ENCODE measurements at regions not wholly inside any gene's neighbourhood (a gene's known extent, or its start where the extent isn't known, plus 50 kb on each side); places are given as distances from the start of the nearest gene placed in this dataset.

DNA sequence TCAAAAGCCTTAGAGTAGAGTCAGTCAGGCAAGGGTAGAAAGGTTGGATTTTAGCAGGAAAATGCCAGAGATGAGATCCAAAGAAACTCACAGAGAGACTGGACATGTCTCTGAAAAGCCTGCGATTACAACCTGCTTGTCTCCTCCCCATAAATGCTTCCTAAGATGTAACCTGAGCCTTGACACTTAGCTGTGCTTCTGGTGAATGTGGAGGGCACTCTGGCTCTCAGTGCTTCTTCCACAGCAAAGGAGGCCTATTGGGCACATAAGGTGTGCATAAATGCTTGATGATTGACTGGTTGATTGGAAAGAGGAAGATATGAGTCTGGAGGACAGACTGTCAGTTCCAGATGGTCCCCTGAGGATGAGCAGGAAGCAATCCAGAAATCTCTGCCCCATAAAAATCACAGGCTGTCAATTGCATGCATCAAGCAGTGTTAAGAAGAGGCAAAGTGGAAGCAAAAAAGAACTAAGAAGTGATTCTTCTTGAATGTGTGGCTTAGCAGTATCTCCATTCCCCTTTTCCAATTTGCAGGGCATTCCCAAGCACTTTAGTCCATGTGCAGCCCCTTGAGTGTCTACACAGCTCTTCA lies 236.2 kb upstream of the RRP15 start:
- DNase-seq (no peak), ATAC-seq (replicated peaks) (no peak)

DNA sequence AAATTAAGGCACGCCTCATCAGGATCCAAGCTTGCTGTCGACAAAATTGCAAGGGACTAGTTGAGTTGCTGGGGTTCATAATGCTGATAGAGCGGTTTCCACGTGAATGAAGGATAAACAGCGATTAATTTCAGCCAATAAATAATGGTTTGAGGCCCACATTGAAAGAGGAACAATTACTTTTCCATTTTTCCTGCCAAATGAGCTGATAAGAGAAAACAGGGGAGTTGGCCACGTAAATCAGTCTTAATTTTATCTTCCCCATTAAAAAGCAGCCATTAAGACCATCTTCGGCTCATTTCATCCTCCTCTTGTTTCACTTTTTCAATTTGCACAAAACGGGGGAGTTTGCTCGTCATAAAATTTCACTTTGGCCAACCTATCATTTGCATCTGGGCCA lies 235.5 kb upstream of the RRP15 start:
- Mint-ChIP-seq H3K27me3 (no peaks in the 10 kb centered on the region), H3K4me3 (no peak overlapping the region), H3K27ac (no peak overlapping the region), H3K4me1 (ENCODE audit: low read depth in 2 of 2) (no peaks in the 10 kb centered on the region), H3K9me3 (peaks cover 0 to under 1% of the 10 kb centered on the region in 2 donors), H3K36me3 (ENCODE audit: insufficient read depth) (peaks cover 4% of the 10 kb centered on the region)
- ATAC-seq (replicated peaks) (no peak), DNase-seq (no peak)

More for the DNA sequence above, 236.2 kb upstream of the RRP15 start:
- peaks cover 4% of the 10 kb centered on the region for H3K36me3 Mint-ChIP-seq (ENCODE audit: insufficient read depth)
- no peak overlapping the region for H3K4me3 Mint-ChIP-seq
- H3K4me1 Mint-ChIP-seq (ENCODE audit: low read depth in 2 of 2): no peaks in the 10 kb centered on the region
- no peak overlapping the region for H3K27ac Mint-ChIP-seq
- H3K9me3 Mint-ChIP-seq: peaks cover 0 to 8% of the 10 kb centered on the region in 2 donors
- H3K27me3 Mint-ChIP-seq: no peaks in the 10 kb centered on the region

DNA sequence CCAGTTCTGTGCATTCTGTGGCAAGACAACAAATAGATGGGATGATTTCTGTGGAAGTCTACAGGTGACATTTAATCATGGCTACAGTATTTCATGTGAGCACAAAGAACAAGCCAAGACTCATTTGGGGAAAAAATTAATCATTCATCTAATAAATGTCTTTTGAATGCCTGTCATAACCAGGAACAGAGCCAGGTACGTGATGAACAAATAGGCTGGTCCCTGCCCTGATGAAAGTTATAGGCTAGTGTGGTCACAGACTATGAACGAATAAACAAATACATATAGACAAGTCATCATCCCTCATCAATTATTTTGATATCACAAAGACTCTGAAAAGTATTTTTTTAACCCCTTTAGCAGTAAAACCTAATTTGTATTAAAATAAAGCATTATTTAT lies 226.4 kb upstream of the RRP15 start:
- Mint-ChIP-seq H3K36me3 (ENCODE audit: insufficient read depth) (no peaks in the 10 kb centered on the region), H3K27me3 (no peaks in the 10 kb centered on the region), H3K27ac (no peak overlapping the region), H3K4me3 (no peak overlapping the region), H3K9me3 (peaks cover 0 to 1% of the 10 kb centered on the region in 2 donors), H3K4me1 (ENCODE audit: low read depth in 2 of 2) (no peaks in the 10 kb centered on the region)
- DNase-seq (no peak), ATAC-seq (replicated peaks) (no peak)

DNA sequence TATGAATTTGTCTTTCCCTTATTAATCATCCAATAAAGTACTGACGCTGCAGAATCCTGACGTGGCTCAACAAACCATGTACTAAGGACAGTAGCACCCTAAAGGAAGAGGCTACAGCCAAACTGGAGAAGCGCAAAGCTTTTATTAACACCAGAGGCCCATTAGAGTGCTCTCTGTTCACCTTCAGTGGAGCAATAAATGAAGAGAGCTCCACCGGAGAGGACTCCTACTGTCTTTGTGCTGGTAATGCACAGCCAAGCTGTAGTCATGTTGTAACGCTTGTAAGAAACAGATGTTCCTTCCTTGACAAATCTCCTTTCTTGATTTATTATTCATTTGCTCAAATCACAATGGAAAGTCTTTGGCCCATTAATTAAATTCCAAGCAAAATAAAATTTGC lies 220.7 kb upstream of the RRP15 start:
- no peaks in the 10 kb centered on the region for H3K4me1 Mint-ChIP-seq (ENCODE audit: low read depth in 2 of 2)
- no peaks in the 10 kb centered on the region for H3K36me3 Mint-ChIP-seq (ENCODE audit: insufficient read depth)
- no peaks in the 10 kb centered on the region for H3K27me3 Mint-ChIP-seq
- H3K4me3 Mint-ChIP-seq: no peak overlapping the region
- DNase-seq (no peak), ATAC-seq (replicated peaks) (no peak)
- H3K27ac Mint-ChIP-seq: no peak overlapping the region
- peaks cover 0 to 4% of the 10 kb centered on the region in 2 donors for H3K9me3 Mint-ChIP-seq

DNA sequence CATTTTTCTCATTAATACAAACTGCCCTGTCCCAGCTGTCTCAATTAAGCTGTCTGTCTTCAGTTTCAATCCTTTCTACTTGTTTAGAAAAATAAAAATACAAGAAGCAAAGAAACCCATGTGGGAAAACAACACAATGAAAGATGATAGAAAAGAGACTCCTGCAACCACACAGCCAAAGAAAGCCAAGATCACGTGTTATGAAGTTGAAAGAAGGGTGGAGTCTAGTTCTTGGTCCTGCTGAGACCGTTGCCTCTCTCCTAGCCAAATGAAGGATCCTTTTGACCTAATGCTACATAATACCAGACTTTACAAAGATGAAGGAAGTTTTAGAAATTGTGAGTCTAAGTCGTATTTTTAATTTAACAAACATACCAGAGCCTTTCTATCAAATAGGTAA lies 218.8 kb upstream of the RRP15 start:
- Mint-ChIP-seq H3K27me3 (no peaks in the 10 kb centered on the region), H3K27ac (no peak overlapping the region), H3K9me3 (peaks cover 0 to 3% of the 10 kb centered on the region in 2 donors), H3K4me3 (no peak overlapping the region), H3K4me1 (ENCODE audit: low read depth in 2 of 2) (no peaks in the 10 kb centered on the region), H3K36me3 (ENCODE audit: insufficient read depth) (no peaks in the 10 kb centered on the region)
- ATAC-seq (replicated peaks) (no peak), DNase-seq (no peak)

DNA sequence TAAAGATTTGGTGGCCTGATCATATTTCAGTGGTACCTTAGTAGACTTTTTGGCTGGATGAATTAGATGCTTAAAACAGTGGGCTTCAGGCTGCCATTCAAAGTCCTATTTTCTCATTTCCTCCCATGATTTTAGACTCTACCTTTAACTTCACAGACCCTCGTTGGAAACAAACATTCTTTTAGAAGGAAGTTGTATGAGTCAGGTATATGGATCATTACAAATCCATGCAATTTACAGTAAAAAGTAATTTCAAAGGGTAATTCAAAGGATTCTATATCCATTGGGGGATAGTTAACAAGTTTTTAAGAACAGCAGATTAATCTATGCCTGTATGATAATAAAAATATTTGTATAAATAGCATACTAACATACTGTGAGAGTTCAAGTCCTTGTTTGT lies 216.9 kb upstream of the RRP15 start:
- DNase-seq: no peak
- ATAC-seq (replicated peaks): no peak
- Mint-ChIP-seq H3K36me3 (ENCODE audit: insufficient read depth) (no peaks in the 10 kb centered on the region), H3K4me3 (no peak overlapping the region), H3K4me1 (ENCODE audit: low read depth in 2 of 2) (no peaks in the 10 kb centered on the region), H3K9me3 (peaks cover 0 to 4% of the 10 kb centered on the region in 2 donors), H3K27ac (no peak overlapping the region), H3K27me3 (no peaks in the 10 kb centered on the region)

DNA sequence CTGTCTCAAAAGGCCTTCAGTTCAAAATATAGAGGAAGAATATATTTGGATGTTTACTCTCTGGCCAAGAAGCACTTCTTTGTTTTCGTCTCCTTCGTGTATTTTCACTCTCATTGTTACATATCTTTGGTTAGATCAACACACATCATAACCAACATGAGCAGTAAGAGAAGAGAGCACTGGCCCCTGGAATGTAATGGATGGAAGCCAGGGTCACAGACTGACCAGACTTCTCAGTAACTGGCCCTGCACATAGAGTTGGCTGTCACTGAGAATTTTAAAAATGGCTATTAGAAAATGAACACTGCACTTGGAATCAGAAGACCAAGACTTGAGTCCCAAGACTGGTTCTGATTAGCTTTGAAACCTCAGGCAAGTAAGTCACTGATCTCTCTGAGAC lies 215.9 kb upstream of the RRP15 start:
- Mint-ChIP-seq H3K4me1 (ENCODE audit: low read depth in 2 of 2) (no peaks in the 10 kb centered on the region), H3K9me3 (peaks cover 0 to 4% of the 10 kb centered on the region in 2 donors), H3K27ac (no peak overlapping the region), H3K36me3 (ENCODE audit: insufficient read depth) (no peaks in the 10 kb centered on the region), H3K27me3 (no peaks in the 10 kb centered on the region), H3K4me3 (no peak overlapping the region)
- DNase-seq (no peak), ATAC-seq (replicated peaks) (no peak)

DNA sequence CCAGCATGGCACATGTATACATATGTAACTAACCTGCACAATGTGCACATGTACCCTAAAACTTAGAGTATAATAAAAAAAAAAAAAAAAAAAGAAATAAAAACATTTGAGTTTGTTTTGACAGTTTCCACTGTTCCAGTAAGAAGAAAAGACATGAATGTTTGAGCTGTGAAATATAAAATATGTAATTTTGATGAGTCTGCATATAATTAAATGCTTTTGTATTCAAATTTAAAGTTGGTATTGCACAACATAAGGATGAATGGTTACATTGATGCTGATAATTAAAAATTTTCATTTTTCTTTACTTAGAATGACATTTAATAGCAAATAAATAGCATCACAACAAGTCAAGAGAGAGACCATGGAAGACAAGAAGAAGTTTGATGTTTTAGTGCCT lies 212.0 kb upstream of the RRP15 start:
- H3K4me3 Mint-ChIP-seq: no peak overlapping the region
- no peak overlapping the region for H3K27ac Mint-ChIP-seq
- no peaks in the 10 kb centered on the region for H3K27me3 Mint-ChIP-seq
- H3K36me3 Mint-ChIP-seq (ENCODE audit: insufficient read depth): no peaks in the 10 kb centered on the region
- DNase-seq: no peak
- ATAC-seq (replicated peaks): no peak
- H3K9me3 Mint-ChIP-seq: peaks cover 5 to 14% of the 10 kb centered on the region in 2 donors
- no peaks in the 10 kb centered on the region for H3K4me1 Mint-ChIP-seq (ENCODE audit: low read depth in 2 of 2)

DNA sequence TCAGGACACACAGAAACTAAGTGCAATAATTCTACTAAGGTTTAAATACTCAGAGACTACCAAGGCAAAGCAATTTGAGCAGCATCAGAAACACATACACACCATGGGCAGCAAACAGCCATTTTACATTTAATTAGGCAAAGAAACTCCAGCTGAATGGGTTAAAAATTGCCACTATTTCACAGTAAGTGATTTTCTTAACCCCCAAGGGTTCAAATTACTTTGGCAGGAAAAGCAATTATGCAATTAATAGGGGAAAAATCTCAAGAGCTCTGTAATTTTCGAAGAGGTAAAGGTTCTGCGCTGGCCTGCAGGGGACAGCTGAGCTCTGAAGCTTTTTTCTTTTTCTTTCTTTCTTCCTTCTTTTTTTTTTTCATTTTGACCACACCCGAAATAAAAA lies 206.2 kb upstream of the RRP15 start:
- ATAC-seq (replicated peaks) (no peak), DNase-seq (no peak)
- H3K4me1 Mint-ChIP-seq (ENCODE audit: low read depth in 2 of 2): no peaks in the 10 kb centered on the region
- no peaks in the 10 kb centered on the region for H3K27me3 Mint-ChIP-seq
- no peaks in the 10 kb centered on the region for H3K36me3 Mint-ChIP-seq (ENCODE audit: insufficient read depth)
- peaks cover 13 to 14% of the 10 kb centered on the region in 2 donors for H3K9me3 Mint-ChIP-seq
- H3K4me3 Mint-ChIP-seq: no peak overlapping the region
- H3K27ac Mint-ChIP-seq: no peak overlapping the region

DNA sequence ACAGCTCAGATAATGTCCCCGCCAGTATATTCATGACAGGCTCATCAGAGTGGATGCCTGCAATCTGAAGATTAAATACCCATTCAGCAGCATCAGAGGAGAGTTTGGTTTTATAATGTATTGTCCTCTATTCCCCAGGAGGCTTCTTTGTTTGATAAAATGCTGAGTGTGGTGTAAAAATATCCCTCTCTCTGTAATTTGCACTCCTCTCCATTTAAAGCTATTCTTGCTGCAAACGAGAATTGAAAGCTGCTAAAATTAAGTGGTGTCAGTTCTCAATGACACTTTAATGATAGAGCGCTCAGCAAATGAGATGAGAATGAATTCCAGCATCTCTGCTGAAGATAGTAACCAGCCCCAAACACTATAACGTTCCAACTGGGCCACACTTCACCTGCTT lies 205.7 kb upstream of the RRP15 start:
- Mint-ChIP-seq H3K27ac (no peak overlapping the region), H3K27me3 (no peaks in the 10 kb centered on the region), H3K4me1 (ENCODE audit: low read depth in 2 of 2) (no peaks in the 10 kb centered on the region), H3K4me3 (no peak overlapping the region), H3K36me3 (ENCODE audit: insufficient read depth) (no peaks in the 10 kb centered on the region), H3K9me3 (peaks cover 13 to 14% of the 10 kb centered on the region in 2 donors)
- no peak for DNase-seq
- ATAC-seq (replicated peaks): no peak

DNA sequence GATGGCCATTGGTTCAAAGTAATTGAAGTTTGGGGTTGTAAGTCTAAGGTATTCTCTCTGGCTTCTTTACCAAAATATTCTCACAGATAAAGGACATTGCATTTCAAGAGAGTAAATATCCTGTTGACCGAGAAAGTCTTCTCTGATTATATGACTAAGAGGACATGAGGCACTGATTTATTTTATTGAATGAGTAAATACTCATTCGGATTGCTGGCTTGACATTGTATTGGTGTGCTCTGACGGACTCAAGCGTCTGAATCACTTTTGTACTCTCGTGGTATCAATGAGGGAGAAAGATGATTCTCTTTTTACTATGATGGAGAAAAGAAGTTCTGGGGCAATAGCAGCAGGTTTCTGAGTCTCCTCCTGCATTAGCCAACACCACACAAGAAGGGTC lies 205.3 kb upstream of the RRP15 start:
- no peaks in the 10 kb centered on the region for H3K36me3 Mint-ChIP-seq (ENCODE audit: insufficient read depth)
- H3K4me3 Mint-ChIP-seq: no peak overlapping the region
- ATAC-seq (replicated peaks): no peak
- no peaks in the 10 kb centered on the region for H3K4me1 Mint-ChIP-seq (ENCODE audit: low read depth in 2 of 2)
- DNase-seq: no peak
- peaks cover 13 to 14% of the 10 kb centered on the region in 2 donors for H3K9me3 Mint-ChIP-seq
- H3K27me3 Mint-ChIP-seq: no peaks in the 10 kb centered on the region
- no peak overlapping the region for H3K27ac Mint-ChIP-seq

DNA sequence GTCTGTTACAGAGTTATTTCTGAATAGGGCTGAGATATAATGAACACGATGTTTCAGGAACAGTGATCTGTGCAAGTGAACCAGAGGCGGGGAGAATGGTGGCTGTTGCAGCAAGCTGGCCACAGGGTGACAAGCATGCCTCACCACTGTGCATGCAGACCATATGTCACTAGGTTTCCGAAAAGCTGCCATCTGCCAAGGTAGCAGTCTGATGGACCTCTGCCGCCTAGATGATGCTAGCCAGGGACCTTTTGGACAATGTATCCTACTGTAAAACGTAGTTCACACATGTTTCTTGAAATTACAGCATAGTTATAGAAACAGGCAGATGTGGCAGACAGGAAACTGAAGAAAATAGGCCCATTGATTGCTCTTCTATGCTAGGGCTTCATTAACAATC lies 204.2 kb upstream of the RRP15 start:
- H3K27me3 Mint-ChIP-seq: no peaks in the 10 kb centered on the region
- H3K9me3 Mint-ChIP-seq: peaks cover 9 to 13% of the 10 kb centered on the region in 2 donors
- H3K36me3 Mint-ChIP-seq (ENCODE audit: insufficient read depth): no peaks in the 10 kb centered on the region
- H3K27ac Mint-ChIP-seq: no peak overlapping the region
- H3K4me3 Mint-ChIP-seq: no peak overlapping the region
- no peak for ATAC-seq (replicated peaks)
- no peaks in the 10 kb centered on the region for H3K4me1 Mint-ChIP-seq (ENCODE audit: low read depth in 2 of 2)
- no peak for DNase-seq

DNA sequence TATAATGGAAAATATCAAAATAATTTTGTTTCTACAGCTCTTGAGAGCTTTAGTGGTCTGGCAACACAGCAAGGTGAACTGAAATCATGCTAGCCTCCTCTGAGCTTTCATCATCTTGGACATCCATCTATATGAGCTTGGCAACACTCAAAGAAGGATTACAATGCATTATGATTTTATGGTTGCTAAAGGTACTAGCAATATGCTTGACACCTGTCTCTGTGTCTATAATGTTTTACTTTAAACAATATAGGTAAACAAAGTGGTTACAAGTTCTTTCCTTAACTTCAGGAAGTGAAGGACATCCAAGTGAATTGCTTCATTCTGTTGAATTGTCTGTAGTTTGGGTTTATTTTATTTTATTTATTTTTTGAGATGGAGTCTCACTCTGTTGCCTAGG lies 203.7 kb upstream of the RRP15 start:
- Mint-ChIP-seq H3K36me3 (ENCODE audit: insufficient read depth) (no peaks in the 10 kb centered on the region), H3K9me3 (peaks cover 4 to 13% of the 10 kb centered on the region in 2 donors), H3K4me1 (ENCODE audit: low read depth in 2 of 2) (no peaks in the 10 kb centered on the region), H3K27ac (no peak overlapping the region), H3K4me3 (no peak overlapping the region), H3K27me3 (no peaks in the 10 kb centered on the region)
- DNase-seq (no peak), ATAC-seq (replicated peaks) (no peak)

DNA sequence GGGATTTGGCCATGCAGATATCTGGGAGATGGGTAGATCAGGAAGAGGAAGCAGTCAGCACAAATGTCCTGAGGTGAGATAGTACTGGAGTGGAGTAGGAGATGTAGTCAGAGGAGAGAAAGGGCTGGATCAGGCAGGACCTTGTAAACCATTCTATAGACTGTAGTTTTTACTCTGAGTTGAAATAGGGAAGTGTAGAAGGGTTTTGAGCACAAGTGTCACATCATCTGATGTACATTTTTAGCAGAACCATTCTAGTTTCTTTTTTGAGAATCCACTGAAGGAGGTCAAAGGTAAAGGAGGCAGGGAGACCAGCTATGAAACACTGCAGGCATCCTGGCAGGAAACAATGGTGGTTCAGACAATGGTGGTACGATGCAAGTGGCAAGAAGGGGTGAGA lies 194.6 kb upstream of the RRP15 start:
- Mint-ChIP-seq H3K27ac (no peak overlapping the region), H3K36me3 (ENCODE audit: insufficient read depth) (no peaks in the 10 kb centered on the region), H3K27me3 (no peaks in the 10 kb centered on the region), H3K4me3 (no peak overlapping the region), H3K4me1 (ENCODE audit: low read depth in 2 of 2) (no peaks in the 10 kb centered on the region), H3K9me3 (peaks cover 0 to under 1% of the 10 kb centered on the region in 2 donors)
- ATAC-seq (replicated peaks) (no peak), DNase-seq (no peak)

DNA sequence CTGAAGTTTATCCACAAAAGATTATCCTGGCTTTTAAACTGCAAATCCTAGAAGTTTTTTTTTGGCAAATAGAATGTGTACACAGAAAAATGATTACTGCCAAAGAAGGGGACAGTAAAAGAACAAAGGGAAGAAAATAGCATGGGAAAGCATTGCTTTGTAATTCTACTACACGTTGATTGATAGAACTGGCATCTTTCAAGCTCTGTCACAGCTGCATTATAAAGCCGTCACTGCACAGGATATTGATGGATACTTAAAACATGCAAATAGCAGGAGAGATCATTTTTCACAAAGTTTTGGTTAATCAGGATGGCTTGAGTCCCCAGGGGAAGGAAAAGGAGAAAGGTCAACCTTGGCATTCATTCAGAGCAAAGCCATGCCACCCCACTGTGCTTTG lies 183.7 kb upstream of the RRP15 start:
- Mint-ChIP-seq H3K4me3 (no peak overlapping the region), H3K27ac (no peak overlapping the region), H3K9me3 (peaks cover 10 to 12% of the 10 kb centered on the region in 2 donors), H3K4me1 (ENCODE audit: low read depth in 2 of 2) (no peaks in the 10 kb centered on the region), H3K36me3 (ENCODE audit: insufficient read depth) (no peaks in the 10 kb centered on the region), H3K27me3 (no peaks in the 10 kb centered on the region)
- DNase-seq (no peak), ATAC-seq (replicated peaks) (no peak)

Data from effector memory CD8-positive, alpha-beta T cell (primary cell).